OCI-LY1 (cell line): ENCODE measurements at regions not wholly inside any gene's neighbourhood (a gene's known extent, or its start where the extent isn't known, plus 50 kb on each side); places are given as distances from the start of the nearest gene placed in this dataset.

ENCODE experiments used
- H2AFZ ChIP-seq: fragments of 200-600 bp; sonication (generic), shearing (Covaris generic); 2 replicates; pipeline ENCODE4 v1.6.0; 2014; ENCODE audit warnings: antibody characterized with exemption, mild to moderate bottlenecking, low read length
- H3F3A ChIP-seq: fragments of 200-600 bp; sonication (generic), shearing (Covaris generic); 2 replicates; pipeline ENCODE4 v1.6.0; 2014; ENCODE audit warnings: mild to moderate bottlenecking, antibody characterized with exemption, low read length, moderate library complexity; ENCODE audit not compliant: insufficient read depth
- H3K27ac ChIP-seq: fragments of 200-600 bp; sonication (generic); 2 replicates; pipeline ENCODE4 v1.5.1; 2014; ENCODE audit warnings: low read length, mixed run types, mild to moderate bottlenecking, low read depth; ENCODE audit not compliant: poor library complexity, severe bottlenecking
- H3K27me3 ChIP-seq: fragments of 200-600 bp; sonication (generic); 2 replicates; pipeline ENCODE4 v1.6.0; 2014; ENCODE audit warnings: antibody characterized with exemption, mild to moderate bottlenecking, low read length, moderate library complexity; ENCODE audit not compliant: insufficient read depth
- H3K36me3 ChIP-seq: fragments of 200-600 bp; sonication (generic); 2 replicates; pipeline ENCODE4 v1.6.1; 2014; ENCODE audit warnings: mild to moderate bottlenecking, antibody characterized with exemption, low read length, moderate library complexity, mixed read lengths; ENCODE audit not compliant: insufficient read depth
- H3K4me1 ChIP-seq: fragments of 200-600 bp; sonication (generic); 2 replicates; pipeline ENCODE4 v1.5.1; 2014; ENCODE audit warnings: mild to moderate bottlenecking, low read length, moderate library complexity; ENCODE audit not compliant: insufficient read depth, severe bottlenecking
- H3K4me2 ChIP-seq: fragments of 200-600 bp; sonication (generic), shearing (Covaris generic); 2 replicates; pipeline ENCODE4 v1.6.1; 2014; ENCODE audit warnings: low read length
- H3K4me3 ChIP-seq: fragments of 200-600 bp; sonication (generic); 2 replicates; pipeline ENCODE4 v1.5.1; 2014; ENCODE audit warnings: low read length, low read depth, mild to moderate bottlenecking, mixed read lengths; ENCODE audit not compliant: poor library complexity, severe bottlenecking
- H3K79me2 ChIP-seq: fragments of 200-600 bp; shearing (Covaris generic); 2 replicates; pipeline ENCODE4 v1.6.1; 2016; ENCODE audit warnings: mixed run types, low read length, mixed read lengths; ENCODE audit not compliant: insufficient read depth
- H3K9ac ChIP-seq: fragments of 200-600 bp; sonication (generic), shearing (Covaris generic); 2 replicates; pipeline ENCODE4 v1.6.1; 2014; ENCODE audit warnings: mild to moderate bottlenecking, low read length, mixed read lengths
- H3K9me2 ChIP-seq: fragments of 200-600 bp; sonication (generic), shearing (Covaris generic); 2 replicates; pipeline ENCODE4 v1.6.1; 2014; ENCODE audit warnings: low read depth, mild to moderate bottlenecking, low read length, mixed read lengths
- H3K9me3 ChIP-seq: fragments of 200-600 bp; shearing (Covaris generic); 2 replicates; pipeline ENCODE4 v1.6.1; 2014; ENCODE audit warnings: low read length, mixed read lengths
- H4K20me1 ChIP-seq: fragments of 200-600 bp; sonication (generic), shearing (Covaris generic); 2 replicates; pipeline ENCODE4 v1.6.0; 2016; ENCODE audit warnings: mild to moderate bottlenecking, low read length; ENCODE audit not compliant: insufficient read depth
- EZH2 ChIP-seq: fragments of 200-600 bp; sonication (generic), shearing (Covaris generic); IDR thresholded peaks from 2 replicates; pipeline ENCODE4 v1.8.0; 2017; ENCODE audit warnings: borderline replicate concordance, mixed run types, mild to moderate bottlenecking, antibody characterized with exemption, low read length, moderate library complexity, mixed read lengths
- TF ChIP-seq, protein P1 (sequence below): fragments of 200-600 bp; sonication (generic), shearing (Covaris generic); IDR thresholded peaks from 2 replicates; pipeline ENCODE4 v1.5.1; 2017; ENCODE audit warnings: mild to moderate bottlenecking, antibody characterized with exemption, low read length, moderate library complexity, mixed read lengths

DNA sequence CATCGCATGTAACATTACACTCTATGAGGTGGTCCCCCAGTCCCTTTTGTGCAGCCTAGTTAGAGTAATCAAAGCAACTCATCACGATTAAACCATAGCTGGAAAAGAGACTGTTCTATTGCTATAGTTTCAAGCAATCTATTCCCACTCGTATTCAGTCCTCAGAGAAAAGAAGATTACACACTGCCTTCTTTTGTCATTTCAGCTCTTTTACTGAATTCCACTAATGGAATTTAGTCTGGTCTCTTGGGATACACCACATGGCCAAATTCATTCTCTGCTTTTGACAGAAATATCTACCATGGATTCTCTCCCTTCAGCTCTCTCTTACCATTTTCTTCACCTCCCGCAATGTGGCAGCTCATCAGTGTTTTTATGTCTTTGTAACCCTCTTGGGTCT lies 108.9 kb upstream of the HDAC9 start:
- Histone ChIP-seq H3K36me3 (no peaks in the 10 kb centered on the region), H3K9ac (no peak overlapping the region), H3K4me3 (no peak overlapping the region), H3K4me1 (peaks cover 7% of the 10 kb centered on the region), H3K9me2 (0 out of 2 replicates have a peak, but pooled peaks cover 3% of the 10 kb centered on the region), H3K9me3 (no peaks in the 10 kb centered on the region), H2AFZ (no peak overlapping the region), H3K4me2 (no peak overlapping the region), H3K27me3 (no peaks in the 10 kb centered on the region), H4K20me1 (0 out of 2 replicates have a peak, but pooled peaks cover 2% of the 10 kb centered on the region), H3K27ac (no peak overlapping the region), H3K79me2 (no peaks in the 10 kb centered on the region), H3F3A (no peaks in the 10 kb centered on the region)
- TF ChIP-seq, protein P1, sequence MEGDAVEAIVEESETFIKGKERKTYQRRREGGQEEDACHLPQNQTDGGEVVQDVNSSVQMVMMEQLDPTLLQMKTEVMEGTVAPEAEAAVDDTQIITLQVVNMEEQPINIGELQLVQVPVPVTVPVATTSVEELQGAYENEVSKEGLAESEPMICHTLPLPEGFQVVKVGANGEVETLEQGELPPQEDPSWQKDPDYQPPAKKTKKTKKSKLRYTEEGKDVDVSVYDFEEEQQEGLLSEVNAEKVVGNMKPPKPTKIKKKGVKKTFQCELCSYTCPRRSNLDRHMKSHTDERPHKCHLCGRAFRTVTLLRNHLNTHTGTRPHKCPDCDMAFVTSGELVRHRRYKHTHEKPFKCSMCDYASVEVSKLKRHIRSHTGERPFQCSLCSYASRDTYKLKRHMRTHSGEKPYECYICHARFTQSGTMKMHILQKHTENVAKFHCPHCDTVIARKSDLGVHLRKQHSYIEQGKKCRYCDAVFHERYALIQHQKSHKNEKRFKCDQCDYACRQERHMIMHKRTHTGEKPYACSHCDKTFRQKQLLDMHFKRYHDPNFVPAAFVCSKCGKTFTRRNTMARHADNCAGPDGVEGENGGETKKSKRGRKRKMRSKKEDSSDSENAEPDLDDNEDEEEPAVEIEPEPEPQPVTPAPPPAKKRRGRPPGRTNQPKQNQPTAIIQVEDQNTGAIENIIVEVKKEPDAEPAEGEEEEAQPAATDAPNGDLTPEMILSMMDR: no peak
- no peak for TF ChIP-seq EZH2

DNA sequence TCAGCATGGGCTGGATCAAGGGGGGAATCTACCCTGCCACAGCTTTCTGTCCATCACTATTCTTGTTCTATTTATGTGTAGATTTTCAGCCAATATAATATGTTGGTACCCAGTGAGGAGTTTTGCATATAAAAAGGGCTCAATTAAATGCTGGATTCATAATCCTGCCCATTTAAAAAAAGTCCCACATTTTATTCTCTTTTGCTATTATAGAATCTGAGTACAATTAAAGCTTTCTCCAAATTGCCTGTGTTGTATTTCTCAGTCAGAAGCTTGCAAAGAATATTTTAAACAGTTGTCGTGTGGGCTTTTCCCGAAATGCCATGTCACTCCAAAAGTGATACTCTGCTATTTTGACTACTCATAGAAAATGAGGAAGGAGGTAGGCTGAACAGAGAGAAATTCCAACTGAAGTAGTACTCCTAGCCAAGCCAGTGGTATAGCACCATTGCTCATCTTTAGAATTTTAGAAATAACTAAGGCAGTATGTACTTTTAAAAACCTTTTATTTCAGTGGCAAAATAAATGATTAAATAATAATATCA lies 108.3 kb upstream of the HDAC9 start:
- Histone ChIP-seq H3K4me3 (no peak overlapping the region), H2AFZ (no peak overlapping the region), H4K20me1 (0 out of 2 replicates have a peak, but pooled peaks cover 2% of the 10 kb centered on the region), H3K9ac (no peak overlapping the region), H3K27ac (no peak overlapping the region), H3K4me1 (peaks cover 7% of the 10 kb centered on the region), H3K9me3 (no peaks in the 10 kb centered on the region), H3K36me3 (no peaks in the 10 kb centered on the region), H3K9me2 (0 out of 2 replicates have a peak, but pooled peaks cover under 1% of the 10 kb centered on the region), H3K4me2 (no peak overlapping the region), H3K79me2 (no peaks in the 10 kb centered on the region), H3K27me3 (no peaks in the 10 kb centered on the region), H3F3A (no peaks in the 10 kb centered on the region)
- no peak for TF ChIP-seq EZH2
- TF ChIP-seq, protein P1: no peak

DNA sequence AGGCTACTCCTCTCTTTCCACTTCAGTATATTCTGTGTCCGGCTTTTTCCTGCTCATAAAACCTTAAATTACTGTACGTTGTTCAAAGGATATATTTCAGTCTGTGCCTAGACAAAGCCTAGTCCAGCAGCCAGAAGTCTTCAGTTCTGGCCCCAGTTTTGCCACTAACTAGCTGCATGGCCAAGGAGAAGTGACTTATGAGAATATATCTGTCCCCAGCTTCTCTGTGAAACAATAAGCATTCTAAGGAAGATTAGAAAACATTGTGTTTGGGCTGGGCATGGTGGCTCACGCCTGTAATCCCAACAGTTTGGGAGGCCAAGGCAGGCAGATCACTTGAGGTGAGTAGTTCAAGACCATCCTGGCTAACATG lies 105.0 kb upstream of the HDAC9 start:
- 0 out of 2 replicates have a peak, but pooled peaks cover 2% of the 10 kb centered on the region for H4K20me1 ChIP-seq
- no peaks in the 10 kb centered on the region for H3K79me2 ChIP-seq
- no peaks in the 10 kb centered on the region for H3K27me3 ChIP-seq
- H2AFZ ChIP-seq: no peak overlapping the region
- H3K36me3 ChIP-seq: no peaks in the 10 kb centered on the region
- H3K4me2 ChIP-seq: no peak overlapping the region
- no peaks in the 10 kb centered on the region for H3K9me3 ChIP-seq
- H3K4me3 ChIP-seq: no peak overlapping the region
- H3K9me2 ChIP-seq: no peaks in the 10 kb centered on the region
- no peak overlapping the region for H3K9ac ChIP-seq
- no peak overlapping the region for H3K27ac ChIP-seq
- no peaks in the 10 kb centered on the region for H3F3A ChIP-seq
- TF ChIP-seq EZH2: no peak
- TF ChIP-seq, protein P1: no peak
- peaks cover 7% of the 10 kb centered on the region for H3K4me1 ChIP-seq
